VCaP (cell line): ENCODE measurements at regions not wholly inside any gene's neighbourhood (a gene's known extent, or its start where the extent isn't known, plus 50 kb on each side); places are given as distances from the start of the nearest gene placed in this dataset.

ENCODE experiments used
- H3K27ac ChIP-seq: fragments of 450-650 bp; 2 replicates; pipeline ENCODE4 v1.5.1; 2017
- TF ChIP-seq, protein P1 (sequence below): fragments of 450-650 bp; conservative IDR thresholded peaks from 2 replicates; pipeline ENCODE4 v1.5.1; 2017; ENCODE audit warnings: mild to moderate bottlenecking, moderate library complexity

DNA sequence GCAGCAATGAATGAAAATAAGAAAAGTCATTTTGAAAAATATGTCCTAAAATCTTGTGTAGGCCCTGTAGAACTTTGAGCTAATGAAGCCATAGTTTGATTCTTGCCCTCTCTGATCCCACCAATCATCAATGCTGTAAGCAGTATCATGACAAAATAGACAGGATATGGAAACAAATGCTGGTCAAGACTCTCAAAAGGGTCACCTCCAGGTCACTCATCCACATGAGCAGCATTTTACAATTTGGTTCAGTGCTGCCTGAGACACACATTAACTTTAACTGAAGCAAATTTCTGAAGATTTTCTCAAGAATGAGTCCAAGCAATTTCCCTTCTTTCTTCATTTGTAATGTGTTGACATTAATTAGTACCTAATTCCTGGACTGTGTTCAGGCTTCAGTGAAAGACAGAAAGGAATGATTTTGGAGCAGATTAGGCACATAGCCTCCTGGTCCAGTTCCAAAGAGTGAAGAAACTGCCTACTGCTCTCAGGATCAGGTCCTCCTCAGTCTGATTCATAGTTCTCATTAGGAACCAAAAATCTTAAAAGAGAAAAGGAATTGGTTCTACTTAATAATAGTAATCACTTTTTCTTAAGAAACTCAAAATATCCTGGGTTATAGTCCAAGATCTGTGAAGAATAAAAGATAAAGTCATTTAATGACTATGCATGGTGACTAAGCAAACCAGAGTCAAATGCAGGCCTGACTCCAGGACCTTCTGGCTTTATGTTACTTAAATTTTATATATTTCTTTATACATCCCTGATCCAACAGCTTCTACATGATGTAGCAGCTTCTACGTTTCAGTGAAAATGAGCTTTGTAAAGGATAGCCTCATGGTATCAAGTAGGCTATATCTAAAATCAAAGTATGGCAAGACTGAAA is 192.1 kb upstream of the RGMB start:
- no peak overlapping the region for H3K27ac ChIP-seq
- TF ChIP-seq, protein P1, sequence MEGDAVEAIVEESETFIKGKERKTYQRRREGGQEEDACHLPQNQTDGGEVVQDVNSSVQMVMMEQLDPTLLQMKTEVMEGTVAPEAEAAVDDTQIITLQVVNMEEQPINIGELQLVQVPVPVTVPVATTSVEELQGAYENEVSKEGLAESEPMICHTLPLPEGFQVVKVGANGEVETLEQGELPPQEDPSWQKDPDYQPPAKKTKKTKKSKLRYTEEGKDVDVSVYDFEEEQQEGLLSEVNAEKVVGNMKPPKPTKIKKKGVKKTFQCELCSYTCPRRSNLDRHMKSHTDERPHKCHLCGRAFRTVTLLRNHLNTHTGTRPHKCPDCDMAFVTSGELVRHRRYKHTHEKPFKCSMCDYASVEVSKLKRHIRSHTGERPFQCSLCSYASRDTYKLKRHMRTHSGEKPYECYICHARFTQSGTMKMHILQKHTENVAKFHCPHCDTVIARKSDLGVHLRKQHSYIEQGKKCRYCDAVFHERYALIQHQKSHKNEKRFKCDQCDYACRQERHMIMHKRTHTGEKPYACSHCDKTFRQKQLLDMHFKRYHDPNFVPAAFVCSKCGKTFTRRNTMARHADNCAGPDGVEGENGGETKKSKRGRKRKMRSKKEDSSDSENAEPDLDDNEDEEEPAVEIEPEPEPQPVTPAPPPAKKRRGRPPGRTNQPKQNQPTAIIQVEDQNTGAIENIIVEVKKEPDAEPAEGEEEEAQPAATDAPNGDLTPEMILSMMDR = no peak

DNA sequence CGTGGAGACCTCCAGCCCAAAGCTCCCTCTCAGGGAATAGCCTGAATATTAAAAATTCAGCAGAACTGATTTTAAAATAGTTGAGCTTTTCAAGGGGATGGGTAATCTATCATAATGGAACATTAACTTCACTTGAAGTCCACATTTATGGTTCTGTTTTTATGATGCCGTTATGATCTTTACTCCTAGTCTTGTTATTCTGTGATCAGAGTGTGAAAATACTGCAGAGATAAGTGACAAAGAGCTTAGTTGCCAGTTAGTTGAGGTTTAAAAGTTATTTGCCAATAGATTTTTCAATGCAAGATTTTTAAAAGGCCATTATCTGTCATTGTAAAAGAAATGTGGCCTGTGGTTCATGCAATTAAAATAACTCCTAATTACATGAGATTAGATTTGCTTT is 189.9 kb upstream of the RGMB start:
- no peak overlapping the region for H3K27ac ChIP-seq
- TF ChIP-seq, protein P1 = no peak

DNA sequence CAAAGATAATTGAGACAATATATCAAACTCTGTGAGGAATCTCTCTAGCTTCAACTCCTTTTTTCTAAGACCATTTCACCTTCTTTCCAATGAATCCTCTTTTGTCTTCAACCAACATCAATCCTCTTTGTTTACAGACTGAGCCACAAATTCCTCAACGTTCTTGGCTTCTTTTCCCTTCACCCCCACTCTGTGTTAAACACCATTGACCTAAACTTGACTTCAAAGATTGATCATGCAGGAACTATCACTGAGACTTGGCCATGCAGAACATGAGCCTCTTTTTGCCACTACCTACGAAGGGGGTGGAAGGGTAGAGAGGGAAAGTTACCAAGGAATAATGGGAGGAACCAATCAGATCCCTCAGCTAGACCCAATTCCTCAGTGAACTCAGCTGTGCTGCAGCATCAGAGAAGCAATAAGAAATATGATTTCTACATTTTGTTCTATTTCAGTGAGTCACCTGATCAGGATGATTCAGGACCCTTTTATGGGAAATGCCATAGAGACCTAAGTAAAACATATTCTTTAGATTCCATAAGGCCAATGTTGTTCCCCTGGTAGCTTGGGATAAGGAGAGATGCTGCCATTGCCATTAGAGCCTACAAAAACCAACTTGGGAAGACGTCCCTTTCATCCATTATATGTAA is 187.7 kb upstream of the RGMB start:
- no peak overlapping the region for H3K27ac ChIP-seq
- TF ChIP-seq, protein P1 = no peak

DNA sequence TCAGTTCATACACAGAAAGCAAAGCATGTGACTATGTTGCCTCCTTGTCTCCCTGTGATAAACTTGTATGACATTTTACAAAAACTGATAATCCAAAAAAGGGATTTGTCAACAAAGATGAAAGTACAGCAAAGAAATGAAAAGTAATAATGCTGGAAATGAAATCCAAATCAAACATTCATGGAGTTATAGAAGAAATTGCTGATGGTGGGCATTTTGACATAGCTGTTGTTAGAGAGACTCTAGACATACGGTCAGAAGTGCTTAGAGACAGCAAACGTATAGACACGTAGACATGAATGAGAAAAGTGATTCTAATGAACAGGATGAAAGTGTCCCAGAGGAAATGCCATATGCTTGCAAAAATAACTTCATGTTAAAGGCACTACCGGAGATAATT is 186.9 kb upstream of the RGMB start:
- H3K27ac ChIP-seq = no peak overlapping the region
- TF ChIP-seq, protein P1 = no peak

DNA sequence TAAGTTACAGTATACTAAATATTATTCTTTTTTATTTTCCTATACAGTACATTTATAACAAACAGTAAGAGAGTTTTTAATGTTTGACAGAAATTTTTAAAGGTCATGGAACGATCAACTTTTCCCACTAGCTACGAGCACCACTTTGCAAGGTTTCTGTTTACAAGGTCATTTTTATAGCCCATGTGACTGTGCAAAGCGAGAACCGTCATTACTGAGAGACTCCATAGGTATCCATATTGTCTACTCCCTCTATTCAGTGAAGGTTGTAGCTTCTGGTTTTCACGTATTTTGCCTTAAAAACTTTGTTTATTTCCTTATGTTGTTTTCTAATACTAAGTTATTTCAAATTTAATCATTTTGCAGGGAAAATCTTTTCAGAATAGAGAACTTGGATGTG is 186.3 kb upstream of the RGMB start:
- TF ChIP-seq, protein P1 = no peak
- no peak overlapping the region for H3K27ac ChIP-seq

DNA sequence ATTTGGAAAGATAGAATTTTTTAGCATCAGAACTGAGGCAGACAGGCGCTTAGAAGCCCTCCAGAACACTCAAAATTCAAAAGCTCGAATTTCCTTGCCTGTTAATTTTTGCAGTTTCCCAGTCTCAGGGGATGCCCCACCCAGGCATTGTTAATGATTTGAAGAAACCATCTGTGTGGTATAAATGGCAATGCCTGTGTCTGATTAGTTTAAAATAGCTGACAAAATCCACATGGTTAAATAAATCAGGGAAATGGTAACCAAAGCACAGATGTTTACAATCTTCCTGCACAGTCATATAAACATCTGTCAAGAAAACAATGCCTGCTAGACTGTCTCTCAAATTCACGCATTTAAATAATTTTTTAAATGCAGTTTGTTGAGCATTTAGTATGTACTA is 185.2 kb upstream of the RGMB start:
- TF ChIP-seq, protein P1 = no peak
- no peak overlapping the region for H3K27ac ChIP-seq

DNA sequence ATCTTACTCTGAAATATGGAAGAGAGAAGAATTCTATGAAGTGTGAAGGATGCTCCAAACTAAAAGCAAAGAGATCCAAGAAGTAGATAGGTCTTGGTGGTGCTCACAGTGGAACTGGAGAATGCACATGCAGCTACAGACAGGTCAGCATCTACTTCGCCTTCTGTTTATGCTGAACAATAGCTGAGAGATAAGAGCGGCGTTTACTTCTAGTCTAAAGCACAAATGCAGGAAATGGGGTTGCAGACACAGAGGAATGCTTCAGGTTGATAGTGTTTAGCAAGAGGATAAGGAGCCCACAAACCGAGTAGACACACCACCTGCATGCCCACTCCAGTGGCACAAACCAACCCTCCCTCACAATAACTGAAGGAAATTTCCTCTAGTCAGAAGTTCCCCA is 180.0 kb upstream of the RGMB start:
- TF ChIP-seq, protein P1 = no peak

More for the DNA sequence above, 180.0 kb upstream of the RGMB start:
- no peak overlapping the region for H3K27ac ChIP-seq
